K562 (cell line): ENCODE measurements at regions not wholly inside any gene's neighbourhood (a gene's known extent, or its start where the extent isn't known, plus 50 kb on each side); places are given as distances from the start of the nearest gene placed in this dataset.

Experiments used
- ATAC-seq: fragments of 200-7000 bp; cut with Tn5 transposase; 3 replicates; pipeline ENCODE4 v1.9.1; 2020; ENCODE audit warnings: moderate library complexity
- BruUV-seq: library from RNA; stranded (reverse); fragments of 400-500 nt; replicated peaks from 2 replicates; lab custom pipeline; 2021; lab: Mats Ljungman, UMichigan
- CTCF ChIA-PET: fragments of 300-600 bp; formaldehyde crosslinking; extraction: SDS; loops from one replicate; lab custom pipeline; 2021; ENCODE audit warnings: low intra/inter-chr PET ratio; lab: Yijun Ruan, JAX
- POLR2A ChIA-PET: fragments of 300-600, 350-650 bp; sonication (Branson Sonifier 250); formaldehyde crosslinking; extraction: SDS; loops from one replicate; lab custom pipeline; 2021; ENCODE audit warnings: antibody characterized with exemption, inconsistent platforms; lab: Yijun Ruan, JAX
- DNase-seq, 4 experiments: peaks; one replicate each; pipeline versions ENCODE4 v3.0.0 to v3.0.0-alpha.2; 2011 to 2018; ENCODE audit warnings: low spot score in 3 of 4, mixed read lengths in 3 of 4; ENCODE audit errors: extremely low read depth in 1 of 4
- FAIRE-seq: peaks from 2 replicates; lab custom pipeline; 2011; peaks lifted over from hg19 to GRCh38; lab: Jason Lieb, UNC
- H2AFZ ChIP-seq: 2 replicates; pipeline ENCODE4 v1.6.0; 2011; ENCODE audit warnings: low read depth, low read length, control low read depth, inconsistent platforms
- H3K27ac ChIP-seq: fragments of 200-600 bp; 3 replicates; pipeline ENCODE4 v1.8.0; 2011; ENCODE audit warnings: low read depth, mild to moderate bottlenecking, control low read depth, inconsistent platforms, low read length, moderate library complexity, mixed read lengths; ENCODE audit errors: extremely low read depth
- H3K27me3 ChIP-seq, 2 experiments: fragments of 300-600 bp in 1 of 2; 2 replicates in 1 of 2; 3 replicates in 1 of 2; pipeline versions ENCODE4 v1.6.0 to v1.8.0; 2011; ENCODE audit warnings: inconsistent platforms in 2 of 2, low read length in 2 of 2, mild to moderate bottlenecking in 1 of 2, mixed read lengths in 1 of 2, moderate library complexity in 1 of 2; ENCODE audit not compliant: control insufficient read depth in 2 of 2, insufficient read depth in 2 of 2
- H3K36me3 ChIP-seq: fragments of 300-600 bp; 3 replicates; pipeline ENCODE4 v1.8.0; 2011; ENCODE audit warnings: mild to moderate bottlenecking, low read length, inconsistent platforms; ENCODE audit not compliant: control insufficient read depth, insufficient read depth
- H3K4me1 ChIP-seq, 2 experiments: fragments of 200-600 bp in 1 of 2; replicated peaks in 1 of 2; 2 replicates in 1 of 2; 3 replicates in 1 of 2; pipeline versions ENCODE4 v1.5.1 to v1.8.0; 2011; ENCODE audit warnings: inconsistent platforms in 2 of 2, low read length in 2 of 2, mild to moderate bottlenecking in 1 of 2, mixed read lengths in 1 of 2, moderate library complexity in 1 of 2; ENCODE audit not compliant: control insufficient read depth in 2 of 2, insufficient read depth in 2 of 2
- H3K4me2 ChIP-seq: 2 replicates; pipeline ENCODE4 v1.6.1; 2011; ENCODE audit warnings: low read length, control low read depth, inconsistent platforms, mixed read lengths; ENCODE audit not compliant: insufficient read depth
- H3K4me3 ChIP-seq: fragments of 200-600 bp; sonication (generic), shearing (Covaris generic); 2 replicates; pipeline ENCODE4 v1.5.1; 2016; ENCODE audit warnings: control low read depth, inconsistent platforms
- H3K79me2 ChIP-seq: fragments of 200-600 bp; 3 replicates; pipeline ENCODE4 v1.8.0; 2011; ENCODE audit warnings: low read length, inconsistent platforms; ENCODE audit not compliant: control insufficient read depth, insufficient read depth
- H3K9ac ChIP-seq, 2 experiments: 2 replicates each; pipeline versions ENCODE4 v1.6.0 to v1.6.1; 2011; ENCODE audit warnings: low read depth in 2 of 2, low read length in 2 of 2, control low read depth in 1 of 2, inconsistent platforms in 1 of 2, mild to moderate bottlenecking in 1 of 2, mixed read lengths in 1 of 2; ENCODE audit not compliant: insufficient read depth in 1 of 2
- H3K9me1 ChIP-seq: one replicate; pipeline ENCODE4 v1.6.0; 2011; ENCODE audit warnings: inconsistent platforms, mild to moderate bottlenecking, low read length, moderate library complexity; ENCODE audit not compliant: control insufficient read depth, insufficient read depth
- H3K9me3 ChIP-seq: replicated peaks from 2 replicates; pipeline ENCODE4 v1.5.1; 2011; ENCODE audit warnings: low read depth, low read length, inconsistent platforms; ENCODE audit not compliant: control insufficient read depth, insufficient read depth
- H4K20me1 ChIP-seq: replicated peaks from 2 replicates; pipeline ENCODE4 v1.6.1; 2011; ENCODE audit warnings: low read length, inconsistent platforms, mixed read lengths; ENCODE audit not compliant: control insufficient read depth, insufficient read depth
- ATF1 ChIP-seq, 2 experiments: fragments of 450-650 bp in 1 of 2; IDR thresholded peaks; 2 replicates each; pipeline ENCODE4 v1.6.1; 2016; ENCODE audit warnings: missing compliant biosample characterization in 1 of 2, missing genetic modification characterization in 1 of 2
- CBFA2T3 ChIP-seq: fragments of 450-650 bp; IDR thresholded peaks from 2 replicates; pipeline ENCODE4 v1.6.1; 2017
- FOXM1 ChIP-seq, 2 experiments: fragments of 450-650 bp in 1 of 2; sonication (generic) in 1 of 2; formaldehyde crosslinking in 1 of 2; IDR thresholded peaks; 2 replicates each; pipeline versions ENCODE4 v1.6.1 to v1.9.0; 2017 to 2022; ENCODE audit warnings: low read depth in 2 of 2, mild to moderate bottlenecking in 2 of 2, missing genetic modification reagents in 1 of 2, moderate library complexity in 1 of 2
- LEF1 ChIP-seq: fragments of 450-650 bp; IDR thresholded peaks from 2 replicates; pipeline ENCODE4 v1.6.1; 2016; ENCODE audit warnings: mild to moderate bottlenecking
- MEF2A ChIP-seq: IDR thresholded peaks from 2 replicates; pipeline ENCODE4 v1.6.1; 2011; ENCODE audit warnings: low read depth, mild to moderate bottlenecking, low read length, moderate library complexity; ENCODE audit not compliant: control insufficient read depth
- NFRKB ChIP-seq: fragments of 450-650 bp; IDR thresholded peaks from 2 replicates; pipeline ENCODE4 v1.6.1; 2016; ENCODE audit warnings: low read depth
- TCF15 ChIP-seq: fragments of 250-450 bp; sonication (Bioruptor Pico); IDR thresholded peaks from 2 replicates; pipeline ENCODE4 v1.8.0; 2022; ENCODE audit warnings: moderate library complexity, mild to moderate bottlenecking, inconsistent platforms
- TEAD4 ChIP-seq, 2 experiments: sonication (generic) in 1 of 2; formaldehyde crosslinking in 1 of 2; IDR thresholded peaks; 2 replicates each; pipeline versions ENCODE4 v1.6.1 to v1.8.0; 2012 to 2022; ENCODE audit warnings: borderline replicate concordance in 1 of 2, inconsistent platforms in 1 of 2, low read length in 1 of 2, mild to moderate bottlenecking in 1 of 2, missing genetic modification reagents in 1 of 2
- THRAP3 ChIP-seq: fragments of 450-650 bp; IDR thresholded peaks from 2 replicates; pipeline ENCODE4 v1.6.1; 2016; ENCODE audit warnings: mild to moderate bottlenecking, inconsistent platforms, borderline replicate concordance
- WGBS: fragments of 100-300 bp; shearing (Covaris generic); methylation state at CpG from one replicate; pipeline ENCODE4 v1.1.6; 2016; ENCODE audit warnings: low coverage, mixed read lengths; ENCODE audit not compliant: insufficient coverage; ENCODE audit errors: missing lambda C conversion rate; 5-methylcytosine and 5-hydroxymethylcytosine counted together
- in situ Hi-C: fragments of 300-500 bp; cut with MboI; formaldehyde crosslinking; loops from 4 replicates; pipeline ENCODE4 v1.15.0; 2018; ENCODE audit warnings: inconsistent platforms, mixed read lengths
- intact Hi-C: fragments of 100-400 bp; cut with micrococcal nuclease; formaldehyde crosslinking; loops from 2 replicates; pipeline ENCODE4 v1.14.2; 2022
- TF ChIP-seq, protein P1 (sequence below): fragments of 450-650 bp; formaldehyde crosslinking; IDR thresholded peaks from 2 replicates; pipeline ENCODE4 v1.4.0; 2020; ENCODE audit warnings: mild to moderate bottlenecking, moderate library complexity
- TF ChIP-seq, protein P2 (sequence below): sonication (generic); IDR thresholded peaks from 2 replicates; pipeline ENCODE4 v1.6.1; 2016

DNA sequence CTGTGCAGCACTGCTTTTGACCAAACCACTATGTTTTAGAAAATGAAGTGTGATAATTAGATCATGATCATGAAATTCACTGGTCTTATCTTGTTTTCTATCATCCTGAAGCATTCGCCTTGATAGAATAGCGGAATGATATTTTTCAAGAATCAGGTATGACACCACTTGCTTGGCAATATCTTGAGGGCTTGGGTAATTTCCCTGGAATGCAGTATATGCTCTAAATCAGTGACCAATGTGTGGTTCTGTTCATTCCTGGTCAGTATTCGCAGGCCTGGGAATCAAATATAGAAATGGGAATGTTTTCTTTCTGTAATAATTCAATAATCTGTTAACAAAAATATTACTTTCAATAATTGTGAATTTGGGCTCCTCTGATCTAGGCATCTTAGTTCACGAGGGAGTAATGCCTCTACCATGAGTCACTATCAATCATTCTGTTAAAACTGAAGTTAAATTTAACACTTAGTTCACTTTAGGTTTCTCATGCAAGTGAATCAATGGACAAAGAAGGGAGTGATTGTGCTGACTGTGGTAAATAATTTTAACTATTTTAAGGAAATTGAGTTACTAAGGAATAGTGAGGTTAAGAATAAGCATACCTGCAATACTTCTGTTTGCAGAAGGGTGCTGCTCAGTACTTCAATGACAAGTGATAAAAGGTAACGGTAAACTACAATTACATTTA is 137.9 kb downstream of the PCDH20 start (continued):
- TF ChIP-seq LEF1 (no peak), CBFA2T3 (no peak), TEAD4 (IDR thresholded peaks at IDR 0.05; ENCODE audit: low read length) (no peak), TEAD4 (CRISPR knock-in tag; IDR thresholded peaks at IDR 0.05; ENCODE audit: borderline replicate concordance) (no peak), MEF2A (no peak), ATF1 (CRISPR knock-in tag; IDR thresholded peaks at IDR 0.05) (no peak), ATF1 (tag; IDR thresholded peaks at IDR 0.05) (no peak)
- TF ChIP-seq, all 486 proteins: peak for 0

- ChIA-PET POLR2A (no interaction called here), CTCF (no interaction called here)
- H3K27me3 ChIP-seq = no peaks in the 10 kb centered on the region
- no peaks in the 10 kb centered on the region for H3K36me3 ChIP-seq
- WGBS = 0% methylated on average over 1 of the region's 1 CpG
- intact Hi-C loops = no loop called here
- no peak overlapping the region for H3K4me3 ChIP-seq
- no peaks in the 10 kb centered on the region for H3K4me1 ChIP-seq
- no peak for FAIRE-seq
- no peak overlapping the region for H2AFZ ChIP-seq
- H3K27ac ChIP-seq = no peak overlapping the region
- no peak overlapping the region for H3K4me2 ChIP-seq
- ATAC-seq = no peak
- no TSS peak for BruUV-seq
- H3K9me3 ChIP-seq = no peaks in the 10 kb centered on the region
- H3K9me1 ChIP-seq = no peaks in the 10 kb centered on the region
- H3K79me2 ChIP-seq = no peaks in the 10 kb centered on the region
- no peak overlapping the region for H3K9ac ChIP-seq
- TF ChIP-seq THRAP3 (no peak), FOXM1 (IDR thresholded peaks at IDR 0.05; ENCODE audit: low read depth) (no peak), FOXM1 (CRISPR knock-in tag; IDR thresholded peaks at IDR 0.05; ENCODE audit: low read depth) (no peak), NFRKB (no peak), TCF15 (CRISPR knock-in tag) (no peak)
- TF ChIP-seq, protein P1, sequence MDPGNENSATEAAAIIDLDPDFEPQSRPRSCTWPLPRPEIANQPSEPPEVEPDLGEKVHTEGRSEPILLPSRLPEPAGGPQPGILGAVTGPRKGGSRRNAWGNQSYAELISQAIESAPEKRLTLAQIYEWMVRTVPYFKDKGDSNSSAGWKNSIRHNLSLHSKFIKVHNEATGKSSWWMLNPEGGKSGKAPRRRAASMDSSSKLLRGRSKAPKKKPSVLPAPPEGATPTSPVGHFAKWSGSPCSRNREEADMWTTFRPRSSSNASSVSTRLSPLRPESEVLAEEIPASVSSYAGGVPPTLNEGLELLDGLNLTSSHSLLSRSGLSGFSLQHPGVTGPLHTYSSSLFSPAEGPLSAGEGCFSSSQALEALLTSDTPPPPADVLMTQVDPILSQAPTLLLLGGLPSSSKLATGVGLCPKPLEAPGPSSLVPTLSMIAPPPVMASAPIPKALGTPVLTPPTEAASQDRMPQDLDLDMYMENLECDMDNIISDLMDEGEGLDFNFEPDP (CRISPR knock-in tag) = no peak
- TF ChIP-seq, protein P2, sequence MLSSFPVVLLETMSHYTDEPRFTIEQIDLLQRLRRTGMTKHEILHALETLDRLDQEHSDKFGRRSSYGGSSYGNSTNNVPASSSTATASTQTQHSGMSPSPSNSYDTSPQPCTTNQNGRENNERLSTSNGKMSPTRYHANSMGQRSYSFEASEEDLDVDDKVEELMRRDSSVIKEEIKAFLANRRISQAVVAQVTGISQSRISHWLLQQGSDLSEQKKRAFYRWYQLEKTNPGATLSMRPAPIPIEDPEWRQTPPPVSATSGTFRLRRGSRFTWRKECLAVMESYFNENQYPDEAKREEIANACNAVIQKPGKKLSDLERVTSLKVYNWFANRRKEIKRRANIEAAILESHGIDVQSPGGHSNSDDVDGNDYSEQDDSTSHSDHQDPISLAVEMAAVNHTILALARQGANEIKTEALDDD = no peak
- DNase-seq = no peak
- in situ Hi-C loops = no loop called here
- no peaks in the 10 kb centered on the region for H4K20me1 ChIP-seq
Measured at GRCh38 chr13:61277088-61277487, 138.6 kb downstream of the PCDH20 start.
